GM23248 (cell line): ENCODE measurements at regions not wholly inside any gene's neighbourhood (a gene's known extent, or its start where the extent isn't known, plus 50 kb on each side); places are given as distances from the start of the nearest gene placed in this dataset.

Experiments
- EZH2 ChIP-seq: fragments of 200-600 bp; sonication (generic); IDR thresholded peaks from 2 replicates; pipeline ENCODE4 v1.6.1; 2018; ENCODE audit warnings: antibody characterized with exemption, mild to moderate bottlenecking; ENCODE audit not compliant: insufficient read depth, poor library complexity, severe bottlenecking
- EZH2phosphoT487 ChIP-seq: fragments of 200-600 bp; sonication (generic); IDR thresholded peaks from 2 replicates; pipeline ENCODE4 v1.6.1; 2018; ENCODE audit warnings: antibody characterized with exemption, moderate library complexity, mild to moderate bottlenecking, low read depth; ENCODE audit not compliant: insufficient read depth

DNA sequence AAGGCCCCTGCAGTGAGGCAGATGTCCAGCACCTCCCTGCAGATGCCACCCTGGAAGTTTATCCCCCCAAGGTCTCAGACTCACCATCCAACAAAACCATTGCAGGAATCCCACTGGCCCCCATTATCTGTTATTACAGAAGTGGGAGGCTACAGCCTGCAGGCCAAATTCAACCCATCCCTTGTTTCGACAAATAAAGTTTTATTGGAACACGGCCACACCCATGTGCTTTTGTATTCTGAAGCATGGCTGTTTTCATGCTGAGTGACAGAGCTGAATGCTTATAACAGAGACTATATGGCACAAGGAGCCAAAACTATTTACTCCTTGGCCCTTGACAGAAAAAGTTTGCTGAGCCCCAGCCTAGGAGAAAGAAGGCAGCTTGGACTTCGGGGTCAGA, 428.8 kb downstream of the CDK5RAP2 start:
- TF ChIP-seq EZH2phosphoT487 (no peak), EZH2 (no peak)
